ENCODE measurements at regions not wholly inside any gene's neighbourhood (a gene's known extent, or its start where the extent isn't known, plus 50 kb on each side); places are given as distances from the start of the nearest gene placed in this dataset.

DNA sequence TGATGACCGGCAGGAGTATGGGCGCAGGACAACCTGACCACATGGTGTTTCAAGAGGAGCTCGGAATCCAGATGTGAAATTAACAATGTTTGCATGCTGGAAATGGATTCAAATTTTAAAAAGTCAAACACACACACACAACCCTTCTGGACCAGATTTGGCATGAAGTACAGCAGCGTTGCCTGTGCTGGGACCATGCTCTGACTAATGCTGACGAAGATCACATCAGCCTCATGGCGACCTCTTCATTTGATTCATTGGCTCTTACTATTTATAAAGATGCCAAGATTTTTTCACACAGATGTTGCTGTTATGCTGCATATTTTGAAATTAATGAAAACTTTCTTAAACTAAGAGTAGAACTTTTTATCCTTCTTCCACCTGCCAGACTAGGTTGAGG lies 926.6 kb upstream of the TMEM132C start:
- no peak for ATAC-seq
- no peak overlapping the region for H3K27ac ChIP-seq
- H3K4me1 ChIP-seq, result no peaks in the 10 kb centered on the region
- no peaks in the 10 kb centered on the region for H3K9me3 ChIP-seq
- H3K4me3 ChIP-seq, result no peak overlapping the region
- no peaks in the 10 kb centered on the region for H3K36me3 ChIP-seq
- TF ChIP-seq POLR2A (IDR thresholded peaks at IDR 0.05), result no peak
- TF ChIP-seq, protein P1, sequence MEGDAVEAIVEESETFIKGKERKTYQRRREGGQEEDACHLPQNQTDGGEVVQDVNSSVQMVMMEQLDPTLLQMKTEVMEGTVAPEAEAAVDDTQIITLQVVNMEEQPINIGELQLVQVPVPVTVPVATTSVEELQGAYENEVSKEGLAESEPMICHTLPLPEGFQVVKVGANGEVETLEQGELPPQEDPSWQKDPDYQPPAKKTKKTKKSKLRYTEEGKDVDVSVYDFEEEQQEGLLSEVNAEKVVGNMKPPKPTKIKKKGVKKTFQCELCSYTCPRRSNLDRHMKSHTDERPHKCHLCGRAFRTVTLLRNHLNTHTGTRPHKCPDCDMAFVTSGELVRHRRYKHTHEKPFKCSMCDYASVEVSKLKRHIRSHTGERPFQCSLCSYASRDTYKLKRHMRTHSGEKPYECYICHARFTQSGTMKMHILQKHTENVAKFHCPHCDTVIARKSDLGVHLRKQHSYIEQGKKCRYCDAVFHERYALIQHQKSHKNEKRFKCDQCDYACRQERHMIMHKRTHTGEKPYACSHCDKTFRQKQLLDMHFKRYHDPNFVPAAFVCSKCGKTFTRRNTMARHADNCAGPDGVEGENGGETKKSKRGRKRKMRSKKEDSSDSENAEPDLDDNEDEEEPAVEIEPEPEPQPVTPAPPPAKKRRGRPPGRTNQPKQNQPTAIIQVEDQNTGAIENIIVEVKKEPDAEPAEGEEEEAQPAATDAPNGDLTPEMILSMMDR (IDR thresholded peaks at IDR 0.05), result no peak
- no peak for DNase-seq
- WGBS (ENCODE audit: insufficient coverage, low coverage, low lambda C conversion rate, missing lambda C conversion rate), result 53% methylated on average over 6 of the region's 6 CpGs
- intact Hi-C loops (cut with DNase I), result no loop called here
- no peaks in the 10 kb centered on the region for H3K27me3 ChIP-seq

- Histone ChIP-seq H3K27ac (no peak overlapping the region), H3K9me3 (no peaks in the 10 kb centered on the region), H3K4me3 (no peak overlapping the region), H3K36me3 (no peaks in the 10 kb centered on the region), H3K4me1 (no peaks in the 10 kb centered on the region), H3K27me3 (no peaks in the 10 kb centered on the region)
- intact Hi-C loops (cut with DNase I), result no loop called here
- ATAC-seq (no peak), DNase-seq (no peak)
- WGBS (ENCODE audit: insufficient coverage, low coverage, low lambda C conversion rate, missing lambda C conversion rate), result 61% methylated on average over 6 of the region's 6 CpGs
- TF ChIP-seq, protein P1 (IDR thresholded peaks at IDR 0.05), result no peak
- TF ChIP-seq POLR2A (IDR thresholded peaks at IDR 0.05), result no peak
These were observed 924.1 kb upstream of the TMEM132C start for GRCh38 chr12:127342861-127343260.

DNA sequence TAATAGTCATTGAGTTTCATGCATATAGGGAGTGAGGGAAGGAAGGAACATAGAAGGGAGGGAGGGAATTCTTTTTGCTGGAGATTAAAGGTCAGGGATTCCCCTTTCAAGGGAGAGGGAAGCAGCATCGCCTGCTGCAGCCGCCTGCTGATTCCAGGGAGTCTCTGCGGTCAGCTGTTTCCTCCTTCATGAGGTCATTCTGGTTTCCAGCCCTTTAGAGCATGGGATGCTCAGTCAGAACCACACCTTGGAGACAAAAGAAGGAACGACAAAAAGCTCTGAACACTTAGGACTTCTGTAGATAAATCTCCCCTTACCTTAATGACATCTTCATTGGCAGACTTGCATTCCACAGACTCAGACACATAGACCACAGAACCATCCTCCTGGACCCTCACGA lies 923.0 kb upstream of the TMEM132C start:
- Histone ChIP-seq H3K36me3 (no peaks in the 10 kb centered on the region), H3K9me3 (no peaks in the 10 kb centered on the region), H3K27me3 (no peaks in the 10 kb centered on the region), H3K4me1 (no peaks in the 10 kb centered on the region), H3K4me3 (no peak overlapping the region), H3K27ac (no peak overlapping the region)
- no peak for ATAC-seq
- intact Hi-C loops (cut with DNase I), result no loop called here
- no peak for TF ChIP-seq POLR2A (IDR thresholded peaks at IDR 0.05)
- TF ChIP-seq, protein P1 (IDR thresholded peaks at IDR 0.05), result no peak
- WGBS (ENCODE audit: insufficient coverage, low coverage, low lambda C conversion rate, missing lambda C conversion rate), result 34% methylated on average over 5 of the region's 5 CpGs
- DNase-seq, result no peak

DNA sequence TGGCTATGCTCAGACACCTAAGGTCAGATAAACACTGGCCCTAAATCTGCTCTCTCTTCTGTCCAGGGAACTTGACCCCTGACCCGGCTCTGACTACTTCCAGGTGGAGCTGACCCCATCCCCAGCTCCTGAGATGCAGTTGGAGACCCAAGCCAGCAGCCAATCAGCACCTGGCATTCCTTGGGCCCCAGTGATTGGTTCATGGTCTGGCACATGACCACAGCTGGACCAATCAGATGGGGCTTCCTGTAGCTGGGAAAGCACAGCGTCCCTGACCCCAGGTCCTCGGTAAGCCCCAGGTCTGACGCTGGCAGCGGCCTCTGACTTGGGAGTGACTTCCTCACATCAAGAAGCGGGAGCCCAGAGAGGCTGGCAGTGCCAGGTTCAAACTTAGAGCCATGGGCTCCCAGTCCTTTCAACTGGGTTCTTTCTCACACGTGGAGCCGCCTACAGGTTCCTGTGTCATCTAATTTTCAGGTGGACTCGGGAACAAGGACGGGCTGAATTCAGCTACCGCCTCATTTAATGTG lies 915.4 kb upstream of the TMEM132C start:
- ATAC-seq, result peak in 1 of 4 donors; percentile 13
- H3K4me3 ChIP-seq, result no peak overlapping the region
- intact Hi-C loops (cut with DNase I), result no loop called here
- DNase-seq, result no peak
- TF ChIP-seq POLR2A (IDR thresholded peaks at IDR 0.05), result no peak
- TF ChIP-seq, protein P1 (IDR thresholded peaks at IDR 0.05), result no peak
- no peak overlapping the region for H3K27ac ChIP-seq
- no peaks in the 10 kb centered on the region for H3K4me1 ChIP-seq
- no peaks in the 10 kb centered on the region for H3K9me3 ChIP-seq
- H3K36me3 ChIP-seq, result no peaks in the 10 kb centered on the region
- H3K27me3 ChIP-seq, result no peaks in the 10 kb centered on the region
- WGBS (ENCODE audit: insufficient coverage, low coverage, low lambda C conversion rate, missing lambda C conversion rate), result 50% methylated on average over 2 of the region's 11 CpGs
